Rectal smooth muscle tissue (tissue), 1 donor: ENCODE measurements at regions not wholly inside any gene's neighbourhood (a gene's known extent, or its start where the extent isn't known, plus 50 kb on each side); places are given as distances from the start of the nearest gene placed in this dataset.

Experiments used
- H3K27ac ChIP-seq: one replicate; pipeline ENCODE4 v1.7.0; 2013; ENCODE audit warnings: low read depth, low read length, inconsistent platforms
- H3K27me3 ChIP-seq: one replicate; pipeline ENCODE4 v1.7.0; 2013; ENCODE audit warnings: low read length; ENCODE audit not compliant: control insufficient read depth, insufficient read depth
- H3K36me3 ChIP-seq: one replicate; pipeline ENCODE4 v1.7.0; 2013; ENCODE audit warnings: low read length; ENCODE audit not compliant: control insufficient read depth, insufficient read depth
- H3K4me1 ChIP-seq: one replicate; pipeline ENCODE4 v1.7.0; 2013; ENCODE audit warnings: low read length; ENCODE audit not compliant: control insufficient read depth, insufficient read depth
- H3K4me3 ChIP-seq: one replicate; pipeline ENCODE4 v1.7.0; 2013; ENCODE audit warnings: low read length
- H3K9ac ChIP-seq: one replicate; pipeline ENCODE4 v1.7.0; 2013; ENCODE audit warnings: low read length

GRCh38 chr2:217612211-217612610 lies 390.6 kb downstream of the TNS1 start:
- no peaks in the 10 kb centered on the region for H3K36me3 ChIP-seq
- no peaks in the 10 kb centered on the region for H3K27me3 ChIP-seq
- H3K27ac ChIP-seq: no peak overlapping the region

GRCh38 chr2:217611626-217612127 lies 391.1 kb downstream of the TNS1 start:
- H3K36me3 ChIP-seq: no peaks in the 10 kb centered on the region
- no peak overlapping the region for H3K27ac ChIP-seq
- H3K9ac ChIP-seq: no peak overlapping the region
- H3K4me3 ChIP-seq: no peak overlapping the region
- peaks cover under 1% of the 10 kb centered on the region for H3K4me1 ChIP-seq
- H3K27me3 ChIP-seq: no peaks in the 10 kb centered on the region

More at GRCh38 chr2:217612211-217612610, 390.6 kb downstream of the TNS1 start:
- H3K4me1 ChIP-seq: peaks cover 3% of the 10 kb centered on the region
- no peak overlapping the region for H3K4me3 ChIP-seq
- no peak overlapping the region for H3K9ac ChIP-seq

GRCh38 chr2:217611056-217611455 lies 391.7 kb downstream of the TNS1 start:
- H3K27ac ChIP-seq: no peak overlapping the region
- H3K4me3 ChIP-seq: no peak overlapping the region
- no peak overlapping the region for H3K9ac ChIP-seq
- no peaks in the 10 kb centered on the region for H3K4me1 ChIP-seq
- no peaks in the 10 kb centered on the region for H3K36me3 ChIP-seq
- H3K27me3 ChIP-seq: no peaks in the 10 kb centered on the region

GRCh38 chr2:217610401-217610814 lies 392.4 kb downstream of the TNS1 start:
- H3K9ac ChIP-seq: no peak overlapping the region
- no peak overlapping the region for H3K27ac ChIP-seq
- no peaks in the 10 kb centered on the region for H3K27me3 ChIP-seq
- no peak overlapping the region for H3K4me3 ChIP-seq
- no peaks in the 10 kb centered on the region for H3K36me3 ChIP-seq
- H3K4me1 ChIP-seq: no peaks in the 10 kb centered on the region

- H3K4me3 ChIP-seq: no peak overlapping the region
- H3K27me3 ChIP-seq: no peaks in the 10 kb centered on the region
- H3K36me3 ChIP-seq: no peaks in the 10 kb centered on the region
- no peak overlapping the region for H3K9ac ChIP-seq
- H3K4me1 ChIP-seq: no peaks in the 10 kb centered on the region
- H3K27ac ChIP-seq: no peak overlapping the region
These were observed 392.8 kb downstream of the TNS1 start for GRCh38 chr2:217609952-217610351.

GRCh38 chr2:217606296-217606695 lies 396.5 kb downstream of the TNS1 start:
- Histone ChIP-seq H3K4me1 (no peaks in the 10 kb centered on the region), H3K27me3 (no peaks in the 10 kb centered on the region), H3K4me3 (no peak overlapping the region), H3K27ac (no peak overlapping the region), H3K36me3 (no peaks in the 10 kb centered on the region), H3K9ac (no peak overlapping the region)

- H3K36me3 ChIP-seq: no peaks in the 10 kb centered on the region
- H3K27me3 ChIP-seq: no peaks in the 10 kb centered on the region
- H3K27ac ChIP-seq: no peak overlapping the region
- no peak overlapping the region for H3K9ac ChIP-seq
- H3K4me1 ChIP-seq: no peaks in the 10 kb centered on the region
- no peak overlapping the region for H3K4me3 ChIP-seq
These were observed 398.1 kb downstream of the TNS1 start for GRCh38 chr2:217604527-217605194.

GRCh38 chr2:217601601-217602000 lies 401.2 kb downstream of the TNS1 start:
- Histone ChIP-seq H3K27me3 (no peaks in the 10 kb centered on the region), H3K4me1 (no peaks in the 10 kb centered on the region), H3K36me3 (no peaks in the 10 kb centered on the region), H3K4me3 (no peak overlapping the region), H3K9ac (no peak overlapping the region), H3K27ac (no peak overlapping the region)

- H3K36me3 ChIP-seq: no peaks in the 10 kb centered on the region
- H3K27me3 ChIP-seq: no peaks in the 10 kb centered on the region
- H3K4me1 ChIP-seq: no peaks in the 10 kb centered on the region
- no peak overlapping the region for H3K27ac ChIP-seq
- H3K4me3 ChIP-seq: no peak overlapping the region
- no peak overlapping the region for H3K9ac ChIP-seq
These were observed 402.9 kb downstream of the TNS1 start for GRCh38 chr2:217599906-217600305.

GRCh38 chr2:217597681-217598080 lies 405.1 kb downstream of the TNS1 start:
- H3K4me3 ChIP-seq: no peak overlapping the region
- H3K27ac ChIP-seq: no peak overlapping the region
- H3K27me3 ChIP-seq: no peaks in the 10 kb centered on the region
- no peaks in the 10 kb centered on the region for H3K4me1 ChIP-seq
- no peaks in the 10 kb centered on the region for H3K36me3 ChIP-seq
- H3K9ac ChIP-seq: no peak overlapping the region

GRCh38 chr2:217597145-217597544 lies 405.6 kb downstream of the TNS1 start:
- H3K36me3 ChIP-seq: no peaks in the 10 kb centered on the region
- no peak overlapping the region for H3K4me3 ChIP-seq
- H3K27ac ChIP-seq: no peak overlapping the region
- no peak overlapping the region for H3K9ac ChIP-seq
- H3K27me3 ChIP-seq: no peaks in the 10 kb centered on the region
- H3K4me1 ChIP-seq: no peaks in the 10 kb centered on the region

- Histone ChIP-seq H3K4me3 (no peak overlapping the region), H3K27ac (no peak overlapping the region), H3K36me3 (no peaks in the 10 kb centered on the region), H3K4me1 (no peaks in the 10 kb centered on the region), H3K27me3 (no peaks in the 10 kb centered on the region), H3K9ac (no peak overlapping the region)
These were observed 409.1 kb downstream of the TNS1 start for GRCh38 chr2:217593732-217594131.

- no peaks in the 10 kb centered on the region for H3K36me3 ChIP-seq
- no peak overlapping the region for H3K27ac ChIP-seq
- H3K27me3 ChIP-seq: no peaks in the 10 kb centered on the region
- H3K4me1 ChIP-seq: no peaks in the 10 kb centered on the region
- H3K4me3 ChIP-seq: no peak overlapping the region
- no peak overlapping the region for H3K9ac ChIP-seq
These were observed 414.5 kb downstream of the TNS1 start for GRCh38 chr2:217588266-217588665.
